ENCODE measurements at regions not wholly inside any gene's neighbourhood (a gene's known extent, or its start where the extent isn't known, plus 50 kb on each side); places are given as distances from the start of the nearest gene placed in this dataset.
"Not testable (repeated sequence)": the region's sequence is repeated elsewhere in the genome, so short reads cannot be mapped to it uniquely, and the experiment has no call there.

GRCh38 chr12:59082952-59083351 is 162.6 kb upstream of the LRIG3 start:
- DNase-seq (ENCODE audit: low read depth), result no peak

GRCh38 chr12:59080101-59080500 is 159.8 kb upstream of the LRIG3 start:
- no peak for DNase-seq (ENCODE audit: low read depth)

DNA sequence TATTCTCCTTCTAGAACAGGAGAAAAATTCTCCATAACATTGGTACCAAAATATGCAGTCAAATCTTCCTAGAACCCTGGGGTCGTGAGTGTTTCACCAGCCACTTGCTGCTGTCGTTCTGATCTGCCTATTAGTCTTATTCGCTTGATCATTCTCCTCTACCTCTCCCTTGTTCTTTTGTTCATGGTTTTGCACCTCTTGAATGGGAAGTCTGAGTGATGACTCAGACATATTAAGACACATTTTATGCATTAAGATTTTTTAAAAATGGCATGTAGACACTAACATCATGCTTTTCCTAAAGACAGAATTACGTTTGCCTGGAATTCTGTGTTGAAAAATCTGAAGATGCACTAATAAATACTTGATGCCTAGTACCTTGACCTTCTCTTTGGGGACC is 159.2 kb upstream of the LRIG3 start:
- no peak for DNase-seq (ENCODE audit: low read depth)

DNA sequence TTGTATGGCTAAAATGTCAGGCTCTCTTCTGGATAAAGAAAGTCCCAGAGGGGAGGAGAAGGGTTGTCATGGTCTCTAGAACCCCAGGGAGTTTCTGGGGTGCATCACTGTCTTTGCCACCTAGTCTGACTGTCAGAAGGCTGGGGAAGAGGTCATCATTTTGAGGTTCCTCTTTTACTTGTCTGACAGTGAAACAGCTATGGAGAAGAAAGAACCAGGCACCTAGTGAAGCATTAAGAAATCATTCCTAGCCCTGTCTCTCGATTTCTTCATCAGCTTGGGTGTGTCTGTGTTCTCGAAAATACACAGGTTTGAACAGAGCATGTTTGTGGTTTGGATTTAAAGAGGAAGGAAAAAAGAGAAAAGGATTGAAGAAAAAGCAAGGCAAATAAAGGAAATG is 158.7 kb upstream of the LRIG3 start:
- no peak for DNase-seq (ENCODE audit: low read depth)

- no peak for DNase-seq (ENCODE audit: low read depth)
These were observed 157.5 kb upstream of the LRIG3 start for GRCh38 chr12:59077575-59078426.

GRCh38 chr12:59077153-59077552 is 156.8 kb upstream of the LRIG3 start:
- DNase-seq (ENCODE audit: low read depth), result no peak

DNA sequence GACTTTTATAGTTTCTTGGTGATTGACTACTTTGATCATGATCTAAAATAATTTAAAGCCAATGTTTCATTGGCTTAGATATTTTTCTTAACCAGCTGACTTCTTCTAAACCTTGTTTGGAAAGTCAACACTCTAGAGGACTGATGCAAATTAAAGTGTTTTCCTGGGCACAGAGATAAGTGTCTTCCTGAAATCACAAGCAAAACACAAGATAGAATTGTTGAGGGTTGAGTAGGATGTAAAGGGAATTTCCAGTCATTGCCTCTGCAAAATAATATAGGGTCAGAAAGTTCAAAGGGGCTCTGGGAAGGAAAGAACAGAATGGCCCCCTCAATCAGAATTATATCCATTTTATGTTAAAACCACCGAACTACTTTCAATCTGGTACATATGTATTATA is 156.3 kb upstream of the LRIG3 start:
- DNase-seq (ENCODE audit: low read depth), result no peak

GRCh38 chr12:59075968-59076490 is 155.7 kb upstream of the LRIG3 start:
- DNase-seq (ENCODE audit: low read depth), result no peak

GRCh38 chr12:59075141-59075540 is 154.8 kb upstream of the LRIG3 start:
- no peak for DNase-seq (ENCODE audit: low read depth)

- no peak for DNase-seq (ENCODE audit: low read depth)
These were observed 150.1 kb upstream of the LRIG3 start for GRCh38 chr12:59070322-59070933.

GRCh38 chr12:59069516-59069915 is 149.2 kb upstream of the LRIG3 start:
- no peak for DNase-seq (ENCODE audit: low read depth)

DNA sequence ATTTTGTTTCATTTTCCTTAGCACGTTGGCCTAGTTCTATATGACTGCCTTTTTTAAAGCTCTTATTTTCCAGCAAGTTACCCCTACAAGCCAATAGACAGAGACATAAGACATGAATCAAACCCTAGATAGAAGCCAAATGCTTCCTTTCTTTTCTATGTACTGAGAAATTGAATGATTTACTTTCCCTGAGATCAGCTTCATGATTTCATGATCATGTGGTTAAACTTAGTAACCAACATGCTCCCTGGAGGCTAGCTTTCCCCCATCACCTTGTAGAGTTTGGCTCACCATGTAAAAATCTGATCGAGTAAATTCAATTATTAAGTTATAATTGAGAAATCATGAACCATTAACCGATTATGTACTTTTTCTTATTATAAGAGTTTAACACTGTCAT is 148.1 kb upstream of the LRIG3 start:
- no peak for DNase-seq (ENCODE audit: low read depth)

- DNase-seq (ENCODE audit: low read depth), result peak; percentile 32
These were observed 146.8 kb upstream of the LRIG3 start for GRCh38 chr12:59067083-59067482.

DNA sequence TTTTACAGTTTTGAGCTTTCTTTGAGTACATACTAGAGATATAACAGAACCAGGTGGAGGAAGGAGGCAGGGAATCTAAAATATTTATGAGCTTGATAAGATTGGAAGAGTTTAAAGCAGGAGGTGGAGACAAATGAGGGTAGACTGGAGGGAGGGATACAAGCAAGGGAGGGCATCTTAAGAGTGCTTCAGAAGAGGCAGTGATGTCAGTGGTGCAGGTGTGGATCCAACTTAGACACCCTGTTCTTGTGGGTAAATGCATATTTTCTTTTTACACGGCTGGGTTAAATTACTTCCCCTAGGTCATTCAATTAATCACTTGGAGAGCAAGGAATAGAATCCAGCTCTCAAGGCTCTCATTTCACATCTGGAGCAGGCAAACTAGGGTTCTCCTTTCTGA is 146.1 kb upstream of the LRIG3 start:
- DNase-seq (ENCODE audit: low read depth), result no peak

DNA sequence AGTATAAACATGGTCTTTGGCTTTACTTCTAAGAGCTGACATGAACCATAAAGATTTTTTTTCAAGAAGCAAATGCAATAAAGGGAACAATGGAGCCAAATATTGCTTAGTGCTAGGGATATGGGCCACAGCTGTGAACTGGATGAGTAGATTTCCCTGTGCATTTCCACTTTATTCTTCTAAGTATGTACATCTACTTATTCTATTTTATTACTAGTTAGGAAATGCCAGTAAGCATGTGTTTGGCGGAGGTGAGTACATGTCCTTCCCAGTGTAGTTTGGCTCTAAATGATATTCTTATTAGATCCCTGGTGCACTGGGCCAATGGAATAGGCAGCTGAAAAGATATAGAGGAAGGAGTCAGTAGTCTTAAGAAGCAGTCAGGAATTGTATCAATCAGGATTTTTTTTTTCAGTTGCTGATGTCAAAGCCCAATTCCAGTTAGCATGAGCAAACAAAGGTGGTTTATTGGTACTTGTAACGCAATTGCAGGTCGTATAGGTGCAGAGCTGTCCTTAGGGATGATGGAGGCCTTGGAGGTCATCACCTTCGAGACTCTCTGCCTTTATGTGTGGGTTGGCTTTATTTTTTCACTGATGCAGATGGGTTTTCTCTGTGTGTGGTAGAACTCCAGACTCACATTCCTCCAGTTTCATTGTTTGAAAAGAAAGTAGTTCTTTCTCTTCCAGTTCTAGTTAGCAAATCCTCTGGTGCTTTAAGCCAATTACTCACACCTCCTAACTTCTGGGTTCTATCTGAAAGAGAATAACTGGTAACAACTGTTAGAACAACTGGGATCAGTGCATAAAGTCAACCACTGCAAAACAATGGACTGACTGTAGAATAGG is 139.0 kb upstream of the LRIG3 start:
- DNase-seq (ENCODE audit: low read depth), result no peak

DNA sequence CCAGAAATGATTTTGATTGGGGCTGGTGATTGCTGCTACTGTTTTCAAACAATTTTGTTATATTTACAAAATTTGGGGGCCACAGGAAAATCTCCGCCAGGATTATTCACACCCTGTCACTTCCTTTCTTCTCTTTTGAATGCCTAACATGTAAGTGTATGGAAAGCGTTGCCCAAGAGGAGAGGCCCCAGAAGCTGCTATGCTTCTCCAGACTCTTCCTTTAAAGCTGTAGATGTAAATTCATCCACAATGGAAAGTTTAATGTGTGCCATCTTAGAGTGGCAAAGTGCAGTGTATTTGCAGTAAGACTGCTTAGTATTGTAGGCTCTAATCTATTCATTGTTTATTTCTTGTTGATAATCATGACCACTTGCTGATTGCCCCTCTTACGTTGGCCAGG is 136.7 kb upstream of the LRIG3 start:
- no peak for DNase-seq (ENCODE audit: low read depth)

GRCh38 chr12:59055204-59055860 is 135.0 kb upstream of the LRIG3 start:
- peak; percentile 37 for DNase-seq (ENCODE audit: low read depth)

- not testable (repeated sequence) for DNase-seq (ENCODE audit: low read depth)
These were observed 133.1 kb upstream of the LRIG3 start for GRCh38 chr12:59053266-59053899.

DNA sequence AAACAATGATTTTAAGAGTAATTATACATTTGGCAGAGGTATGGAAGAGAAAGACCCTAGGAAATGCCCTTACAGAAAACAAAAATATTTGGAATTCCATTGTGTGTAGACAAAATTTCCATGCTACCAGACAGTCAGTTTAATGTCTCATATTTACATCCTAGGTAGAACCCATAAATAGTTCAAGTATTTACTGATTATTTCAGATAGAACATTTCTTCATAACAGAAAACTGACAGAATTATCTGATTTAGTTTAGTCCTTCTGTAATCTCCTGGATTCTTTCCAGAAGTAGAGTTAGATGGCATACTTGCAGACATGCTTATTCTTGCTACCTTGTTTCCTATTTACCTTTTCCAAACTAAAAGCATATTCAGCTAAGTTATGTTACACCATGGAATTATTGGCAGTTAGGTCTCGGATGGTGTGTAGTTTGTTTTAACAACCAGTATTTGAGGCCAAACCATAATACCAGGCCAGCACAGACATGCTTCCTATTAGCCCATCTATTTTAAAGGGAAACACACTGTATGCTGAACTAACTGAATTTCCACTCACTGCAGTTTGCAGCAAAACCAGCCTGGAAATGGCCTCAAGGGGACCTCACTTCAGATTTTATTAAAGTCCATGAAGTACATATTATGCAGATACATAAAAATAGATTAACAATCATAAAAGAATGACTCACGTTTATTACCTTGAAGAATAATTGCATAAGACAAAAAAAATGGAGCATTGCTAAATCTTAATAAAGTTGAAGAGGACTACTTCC is 126.6 kb upstream of the LRIG3 start:
- no peak for DNase-seq (ENCODE audit: low read depth)

GRCh38 chr12:59044791-59045190 is 124.5 kb upstream of the LRIG3 start:
- no peak for DNase-seq (ENCODE audit: low read depth)

Measured in GM04503 (cell line).